ENCODE measurements at regions not wholly inside any gene's neighbourhood (a gene's known extent, or its start where the extent isn't known, plus 50 kb on each side); places are given as distances from the start of the nearest gene placed in this dataset.
"Not testable (repeated sequence)": the region's sequence is repeated elsewhere in the genome, so short reads cannot be mapped to it uniquely, and the experiment has no call there.

- ChIA-PET POLR2A (no interaction called here), CTCF (interaction anchor here (1.3 kb wide), 1 partner anchor 12 kb away, joined by 4 read pairs; no protein-coding TSS in a partner anchor)
- DNase-seq (ENCODE audit: extremely low spot score): no peak
- no peak for TF ChIP-seq CTCF (IDR thresholded peaks at IDR 0.05; ENCODE audit: control extremely low read depth, extremely low read depth, low read depth, missing control alignments)
Measured at GRCh38 chr12:82300611-82301010, 57.6 kb downstream of the CCDC59 start.

GRCh38 chr12:82299319-82300025, 58.7 kb downstream of the CCDC59 start:
- TF ChIP-seq CTCF (IDR thresholded peaks at IDR 0.05; ENCODE audit: control extremely low read depth, extremely low read depth, low read depth, missing control alignments): no peak
- CTCF ChIA-PET: no interaction called here
- POLR2A ChIA-PET: no interaction called here
- no peak for DNase-seq (ENCODE audit: extremely low spot score)

- ChIA-PET CTCF (no interaction called here), POLR2A (no interaction called here)
- no peak for DNase-seq (ENCODE audit: extremely low spot score)
- no peak for TF ChIP-seq CTCF (IDR thresholded peaks at IDR 0.05; ENCODE audit: control extremely low read depth, extremely low read depth, low read depth, missing control alignments)
Measured at GRCh38 chr12:82290415-82290814, 67.8 kb downstream of the CCDC59 start.

- DNase-seq (ENCODE audit: extremely low spot score); POLR2A ChIA-PET; CTCF ChIA-PET: not testable (repeated sequence)
Measured at GRCh38 chr12:82281335-82281734, 76.9 kb downstream of the CCDC59 start.

- TF ChIP-seq CTCF (IDR thresholded peaks at IDR 0.05; ENCODE audit: control extremely low read depth, extremely low read depth, low read depth, missing control alignments): no peak
- CTCF ChIA-PET: interaction anchor here (0.9 to 2.1 kb wide), 2 partner anchors 10 to 173 kb away, joined by 3 to 5 read pairs; no protein-coding TSS in a partner anchor
Measured at GRCh38 chr12:82279536-82280058, 78.6 kb downstream of the CCDC59 start.

GRCh38 chr12:82277582-82277981, 80.6 kb downstream of the CCDC59 start:
- no peak for TF ChIP-seq CTCF (IDR thresholded peaks at IDR 0.05; ENCODE audit: control extremely low read depth, extremely low read depth, low read depth, missing control alignments)
- DNase-seq (ENCODE audit: extremely low spot score): no peak
- ChIA-PET POLR2A (no interaction called here), CTCF (interaction anchor here (1.6 kb wide), 1 partner anchor 11 kb away, joined by 5 read pairs; no protein-coding TSS in a partner anchor)

More at GRCh38 chr12:82279536-82280058, 78.6 kb downstream of the CCDC59 start:
- DNase-seq (ENCODE audit: extremely low spot score): no peak
- POLR2A ChIA-PET: no interaction called here

- ChIA-PET POLR2A (no interaction called here), CTCF (no interaction called here)
- DNase-seq (ENCODE audit: extremely low spot score): no peak
- no peak for TF ChIP-seq CTCF (IDR thresholded peaks at IDR 0.05; ENCODE audit: control extremely low read depth, extremely low read depth, low read depth, missing control alignments)
Measured at GRCh38 chr12:82242729-82243128, 115.5 kb downstream of the CCDC59 start.
